GM19035 (cell line): ENCODE measurements at regions not wholly inside any gene's neighbourhood (a gene's known extent, or its start where the extent isn't known, plus 50 kb on each side); places are given as distances from the start of the nearest gene placed in this dataset.
A peak's percentile ranks its signal among the peaks of the same experiment; 100 is the strongest.
"Not testable (repeated sequence)": the region's sequence is repeated elsewhere in the genome, so short reads cannot be mapped to it uniquely, and the experiment has no call there.

Source experiments
- ATAC-seq: cut with Tn5 transposase; IDR thresholded peaks from one replicate; pipeline ENCODE4 v1.9.1; 2021; ENCODE audit not compliant: unreplicated experiment

DNA sequence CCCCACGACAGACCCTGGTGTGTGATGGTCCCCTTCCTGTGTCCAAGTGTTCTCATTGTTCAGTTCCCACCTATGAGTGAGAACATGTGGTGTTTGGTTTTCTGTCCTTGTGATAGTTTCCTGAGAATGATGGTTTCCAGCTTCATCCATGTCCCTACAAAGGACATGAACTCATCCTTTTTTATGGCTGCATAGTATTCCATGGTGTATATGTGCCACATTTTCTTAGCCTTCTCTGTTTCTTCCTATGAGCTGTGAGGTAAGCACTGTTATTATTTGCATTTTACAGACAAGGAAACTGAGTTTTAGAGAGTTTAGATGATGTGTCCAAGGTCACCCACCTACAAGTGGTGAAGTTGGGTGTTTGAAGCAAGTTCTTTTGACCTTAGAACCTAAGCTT is 51.1 kb upstream of the BNC1 start:
- ATAC-seq = not testable (repeated sequence)

DNA sequence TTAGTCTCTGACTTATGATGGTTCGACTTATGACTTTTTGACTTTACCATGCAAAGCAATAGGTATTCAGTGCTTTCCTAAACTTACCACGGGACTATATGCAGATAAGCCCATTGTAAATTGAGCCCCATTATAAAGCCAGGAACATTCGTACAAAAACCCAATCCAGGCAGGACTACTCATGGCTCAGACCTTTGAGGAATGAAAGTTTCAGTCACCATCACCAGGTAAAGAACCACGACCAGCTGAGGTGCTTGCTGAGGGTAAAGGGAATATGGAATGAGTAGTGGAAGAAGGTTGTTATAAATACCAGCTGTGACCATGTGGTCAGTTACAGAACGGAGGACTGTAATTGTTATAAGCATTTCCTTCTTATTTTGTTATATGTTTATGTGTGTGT is 54.9 kb upstream of the BNC1 start:
- ATAC-seq = no peak

DNA sequence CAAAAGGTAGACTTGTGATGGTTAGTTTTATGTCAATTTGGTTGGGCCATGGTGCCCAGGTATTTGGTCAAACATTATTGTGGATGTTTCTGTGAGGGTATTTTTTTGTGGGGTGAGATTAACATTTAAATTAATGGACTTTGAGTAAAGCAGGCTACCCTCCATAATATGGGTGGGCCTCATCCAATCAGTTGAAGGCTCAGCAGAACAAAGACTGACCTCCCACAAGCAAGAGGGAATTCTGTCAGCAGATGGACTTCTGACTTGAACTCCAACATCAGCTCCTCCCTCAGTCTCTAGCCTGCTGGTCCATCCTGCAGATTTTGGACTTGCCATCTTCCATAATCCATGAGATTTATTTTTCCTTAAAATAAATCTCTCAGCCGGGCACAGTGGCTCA is 55.6 kb upstream of the BNC1 start:
- ATAC-seq = no peak

DNA sequence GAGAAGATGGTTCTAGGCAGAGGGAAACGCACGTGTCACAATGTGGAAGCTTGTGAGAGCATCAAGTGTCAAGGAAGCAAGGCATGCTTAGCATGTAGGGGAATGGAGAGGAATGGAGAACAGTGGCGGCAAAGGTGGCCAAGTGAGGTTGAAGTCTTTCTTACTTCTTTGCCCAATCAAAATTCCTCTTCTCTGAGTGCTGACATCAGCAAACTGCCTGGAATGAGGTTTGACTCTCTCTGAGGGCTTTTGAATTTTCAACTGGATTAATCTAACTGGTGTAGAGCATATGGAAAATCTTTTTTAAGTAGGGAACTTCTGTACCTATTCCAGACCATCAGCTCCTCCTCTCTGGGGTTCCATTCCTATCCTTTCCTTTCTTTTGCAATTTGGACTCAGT is 61.9 kb upstream of the BNC1 start:
- ATAC-seq = no peak

DNA sequence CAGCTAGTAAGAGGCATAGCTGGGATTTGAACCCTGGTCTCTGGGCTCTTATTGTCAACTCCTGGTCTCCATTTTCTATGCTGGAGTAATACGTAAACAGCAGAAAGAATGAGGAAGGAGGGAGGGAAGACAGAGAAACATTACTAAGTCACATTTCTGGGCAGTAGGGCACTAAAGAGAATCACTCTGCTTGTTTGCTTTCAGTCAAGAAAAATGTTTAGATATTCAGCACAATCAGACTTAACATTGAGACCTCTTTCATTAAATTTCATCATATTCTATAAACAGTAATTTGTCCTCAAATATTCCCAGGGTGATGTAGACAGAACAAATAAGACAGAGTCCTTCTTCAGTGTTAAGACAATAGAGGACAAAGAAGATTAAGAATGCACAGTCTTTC is 67.7 kb upstream of the BNC1 start:
- ATAC-seq = no peak

DNA sequence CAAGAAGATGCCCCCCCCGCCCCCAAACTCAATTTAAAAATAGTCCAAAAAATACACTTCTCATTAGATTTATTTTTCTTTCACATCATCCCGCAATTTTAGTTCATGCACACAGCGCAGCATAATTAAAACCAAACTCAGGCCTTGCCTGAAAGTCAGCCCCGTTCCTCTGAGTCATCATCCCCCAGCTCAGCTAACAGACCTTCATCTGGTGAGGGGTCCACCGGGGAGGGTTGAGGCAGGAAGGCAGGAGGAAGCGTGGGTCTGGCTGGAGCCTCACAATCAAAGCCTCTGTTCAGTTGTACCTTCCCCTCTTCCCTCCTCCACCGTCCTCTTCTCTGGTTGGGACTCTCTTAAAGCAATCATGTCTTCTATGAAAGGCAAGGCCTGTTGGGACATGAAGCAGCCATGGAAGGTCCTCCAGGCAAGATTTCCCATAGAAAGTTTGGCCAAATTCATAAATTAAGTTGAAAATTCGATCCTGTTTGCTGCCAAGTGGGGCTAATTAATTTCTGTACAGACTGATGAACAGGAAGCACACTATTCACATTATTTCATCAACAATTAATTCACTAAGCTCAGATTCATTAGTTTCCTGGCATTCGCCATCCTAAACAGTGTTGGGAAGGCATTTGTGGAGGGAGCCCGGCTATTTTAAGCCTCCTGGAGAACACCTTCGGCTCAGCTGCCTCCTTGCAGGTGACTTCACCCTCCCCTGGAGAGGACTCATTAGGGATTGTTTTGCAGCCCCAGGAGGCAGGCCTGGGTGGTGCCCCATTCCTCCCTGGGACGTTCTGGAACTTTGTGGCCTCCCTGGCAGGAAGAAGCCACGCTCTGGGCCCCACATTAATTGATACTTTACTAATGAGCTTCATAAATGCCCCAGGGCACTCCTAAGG is 72.3 kb upstream of the BNC1 start:
- no peak for ATAC-seq

DNA sequence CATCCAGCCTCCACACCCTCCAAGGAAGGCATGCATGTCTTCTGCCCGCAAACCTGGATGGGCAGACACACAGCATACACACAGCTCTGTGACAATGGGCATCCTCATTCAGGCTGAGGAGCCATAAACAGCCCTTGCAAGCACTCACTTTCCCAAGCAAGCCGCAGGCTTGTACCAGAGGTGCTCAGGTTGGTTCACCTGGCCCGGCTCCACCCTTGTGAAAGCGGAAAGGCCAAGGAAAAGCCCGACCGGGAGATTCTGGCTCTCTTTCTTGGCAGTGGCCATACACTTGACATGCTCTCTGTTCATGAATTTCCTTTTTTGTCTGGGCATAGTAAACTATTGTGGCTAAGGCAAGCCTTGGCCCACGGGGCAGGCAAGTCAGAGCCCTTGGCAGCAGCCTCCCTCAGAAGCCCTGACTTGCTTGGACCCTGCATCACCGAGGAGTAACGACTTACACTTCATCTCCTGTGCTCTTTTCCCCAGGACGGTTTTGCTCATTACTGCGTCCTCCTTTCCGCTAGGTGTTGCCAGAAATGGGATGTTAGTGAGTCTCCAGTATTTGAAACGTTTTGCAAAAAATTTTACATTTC is 74.6 kb upstream of the BNC1 start:
- no peak for ATAC-seq

DNA sequence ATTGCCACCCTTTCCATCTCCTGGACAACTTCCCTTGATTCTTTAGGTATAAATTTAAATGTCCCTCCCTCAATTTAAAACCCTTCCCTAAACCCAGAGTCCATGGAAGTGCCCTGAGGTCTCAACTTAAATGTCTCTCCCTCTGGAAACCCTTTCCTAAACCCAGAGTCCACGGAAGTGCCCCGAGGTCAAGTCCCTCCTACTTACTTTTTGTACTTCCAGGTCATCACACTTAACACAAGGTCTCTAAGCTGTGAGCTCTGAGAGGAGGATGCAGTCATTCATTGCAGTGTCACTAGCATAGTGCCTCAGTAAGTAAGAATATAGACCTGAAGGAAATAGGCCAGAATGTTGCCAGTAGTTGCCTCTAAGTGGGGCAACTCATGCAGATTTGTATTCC is 78.2 kb upstream of the BNC1 start:
- no peak for ATAC-seq

DNA sequence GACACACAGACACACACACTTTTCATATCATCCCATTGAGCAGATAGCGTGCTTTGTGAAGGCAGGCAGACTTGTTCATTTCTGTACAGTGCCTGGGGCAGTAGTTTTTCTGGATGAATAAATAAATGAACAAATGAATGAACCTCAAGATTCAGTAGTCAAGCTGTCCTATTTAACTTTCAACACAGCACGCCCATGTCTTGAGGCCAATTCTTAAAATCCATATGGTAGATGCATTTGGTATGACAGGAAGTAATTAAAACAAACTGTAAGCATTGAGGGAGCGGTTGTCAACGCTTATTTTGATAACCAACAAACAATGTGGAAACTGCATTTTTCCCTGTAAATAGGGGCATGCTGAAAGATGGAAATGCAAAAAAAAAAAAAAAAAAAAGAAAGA is 80.0 kb upstream of the BNC1 start:
- no peak for ATAC-seq

DNA sequence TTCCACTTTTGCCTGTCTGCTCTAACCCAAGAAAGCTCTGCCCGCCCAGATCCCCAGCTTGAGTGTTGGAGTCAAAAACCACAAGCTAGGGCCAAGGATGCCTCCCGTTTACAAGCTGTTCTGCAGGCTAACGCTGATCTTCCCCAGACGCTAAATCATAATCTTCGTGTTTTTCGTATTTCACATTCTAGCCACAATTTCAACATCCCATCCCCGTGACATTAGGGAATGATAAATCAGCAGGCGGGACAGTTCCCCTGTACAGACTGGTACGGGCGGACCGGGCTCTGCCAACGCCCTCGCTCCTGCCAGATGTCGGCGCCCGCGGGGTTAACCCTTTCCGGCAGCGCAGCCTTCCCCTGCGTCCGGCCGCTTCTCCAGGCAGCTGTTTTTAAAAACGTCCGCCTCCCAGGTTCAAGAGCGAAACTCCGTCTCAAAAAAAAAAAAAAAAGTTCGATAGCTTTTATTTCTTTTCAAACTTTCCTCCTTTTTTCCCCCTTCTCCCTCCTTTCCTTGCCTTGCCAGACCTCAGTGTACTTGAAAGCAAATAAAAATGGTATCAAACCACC is 81.0 kb upstream of the BNC1 start:
- no peak for ATAC-seq

DNA sequence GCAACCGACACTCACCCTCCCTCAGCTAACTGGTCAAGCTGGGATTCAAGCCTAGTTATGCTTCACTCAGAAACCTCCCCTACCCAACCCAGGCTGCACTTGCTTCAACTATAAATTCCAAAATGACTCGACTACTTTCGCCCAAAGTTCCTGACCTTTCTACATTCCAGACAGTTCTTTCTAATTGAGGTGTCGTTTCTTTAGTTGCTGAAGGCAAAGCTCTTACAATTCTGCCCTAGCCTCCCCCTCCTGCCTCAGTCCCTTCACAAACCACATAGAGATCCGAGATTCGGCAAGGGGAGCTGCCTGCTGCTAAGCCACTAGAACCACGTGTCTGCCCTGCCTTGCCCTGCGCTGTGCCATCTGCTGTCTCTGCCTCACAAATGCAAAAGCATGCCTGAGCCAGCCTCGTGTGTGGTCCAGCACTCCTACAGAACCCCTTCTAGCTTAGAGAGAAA is 74.7 kb upstream of the SH3GL3 start:
- no peak for ATAC-seq

DNA sequence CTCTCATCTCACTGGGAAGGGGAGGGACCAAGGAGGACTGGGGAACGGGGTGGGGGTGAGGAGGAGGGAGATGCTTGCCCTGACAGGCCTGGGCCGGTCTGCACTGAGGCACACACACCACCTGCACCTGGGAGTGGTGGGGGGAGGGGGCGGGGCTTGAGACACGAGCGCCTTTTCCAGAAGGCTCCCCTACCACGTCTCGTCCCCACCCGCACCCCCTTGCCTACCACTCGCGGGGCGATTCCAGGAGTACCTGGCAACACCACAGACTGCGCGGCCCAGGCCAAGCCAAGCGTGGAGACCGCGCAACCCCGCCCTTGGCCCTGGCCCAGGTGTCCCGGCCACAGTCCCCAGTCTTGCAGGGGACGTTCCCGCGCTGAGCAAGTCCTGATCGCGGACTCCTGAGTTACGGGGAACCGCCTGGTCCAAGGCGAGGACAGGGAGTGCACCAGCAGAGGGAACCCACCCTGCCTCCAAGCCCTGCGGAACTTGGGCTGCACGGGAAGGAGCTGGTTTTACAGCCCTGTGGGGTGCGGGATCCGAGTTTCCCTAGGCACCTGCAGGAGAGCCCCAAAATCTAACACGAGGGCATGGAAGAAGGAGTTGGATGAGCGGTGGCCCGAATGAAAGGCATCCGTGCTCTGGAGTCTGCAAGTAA is 68.1 kb upstream of the SH3GL3 start:
- no peak for ATAC-seq

DNA sequence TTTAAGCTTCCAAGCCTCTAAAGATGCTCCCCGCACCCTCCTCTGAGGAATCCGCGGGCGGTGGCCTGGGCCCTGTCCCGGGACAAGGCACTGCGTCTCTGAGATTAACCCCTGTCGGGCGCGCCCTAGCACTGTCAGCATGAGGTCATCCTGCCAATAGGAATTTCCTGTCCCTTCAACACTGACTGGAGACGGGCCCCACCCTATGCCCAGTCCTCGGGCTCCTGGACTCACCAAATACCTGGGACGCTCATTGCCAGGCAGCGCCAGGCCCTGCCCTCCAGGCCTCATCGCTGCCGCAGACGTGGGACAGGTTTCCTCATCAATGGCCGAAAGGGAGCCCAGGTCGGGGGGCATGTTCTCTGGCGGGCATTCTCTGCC is 67.6 kb upstream of the SH3GL3 start:
- no peak for ATAC-seq

DNA sequence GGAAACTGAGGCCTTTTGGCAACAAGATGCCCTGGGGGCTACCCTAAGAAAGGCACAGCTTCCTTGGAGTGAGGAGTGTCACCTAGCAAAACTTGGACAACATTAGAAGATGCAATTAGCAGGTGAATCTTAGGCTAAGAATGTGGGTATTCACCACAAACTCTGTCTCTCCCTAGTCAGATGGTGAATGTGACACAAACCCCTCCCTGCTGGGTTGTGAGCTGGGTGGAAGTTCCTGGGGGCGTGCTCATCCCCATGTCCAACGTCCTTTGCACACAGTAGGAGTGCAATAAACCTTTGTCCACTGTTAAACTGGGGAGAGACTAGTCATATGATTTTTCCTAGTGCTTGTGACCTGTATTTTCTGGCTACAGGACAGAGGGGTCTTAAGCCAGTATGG is 67.1 kb upstream of the SH3GL3 start:
- ATAC-seq = no peak

DNA sequence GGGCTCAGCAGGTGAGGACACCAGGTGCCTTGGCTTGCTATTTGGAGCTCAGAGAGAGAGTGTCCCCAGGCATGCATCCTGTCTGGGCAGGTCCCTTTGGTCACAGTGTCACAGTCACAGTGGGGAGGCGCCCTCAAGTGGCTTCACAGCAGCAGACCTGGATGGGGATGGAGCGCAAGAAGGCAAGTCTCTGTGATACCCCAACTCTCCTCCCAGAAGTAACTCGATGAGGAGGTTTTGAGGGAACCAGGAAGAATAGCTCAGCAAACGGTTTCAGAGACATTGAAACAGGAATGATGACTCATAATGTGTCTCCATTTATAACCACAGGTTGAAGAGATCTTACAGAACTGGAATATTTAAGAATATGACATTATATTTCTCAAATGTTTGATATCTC is 66.5 kb upstream of the SH3GL3 start:
- ATAC-seq = peak; percentile 94

DNA sequence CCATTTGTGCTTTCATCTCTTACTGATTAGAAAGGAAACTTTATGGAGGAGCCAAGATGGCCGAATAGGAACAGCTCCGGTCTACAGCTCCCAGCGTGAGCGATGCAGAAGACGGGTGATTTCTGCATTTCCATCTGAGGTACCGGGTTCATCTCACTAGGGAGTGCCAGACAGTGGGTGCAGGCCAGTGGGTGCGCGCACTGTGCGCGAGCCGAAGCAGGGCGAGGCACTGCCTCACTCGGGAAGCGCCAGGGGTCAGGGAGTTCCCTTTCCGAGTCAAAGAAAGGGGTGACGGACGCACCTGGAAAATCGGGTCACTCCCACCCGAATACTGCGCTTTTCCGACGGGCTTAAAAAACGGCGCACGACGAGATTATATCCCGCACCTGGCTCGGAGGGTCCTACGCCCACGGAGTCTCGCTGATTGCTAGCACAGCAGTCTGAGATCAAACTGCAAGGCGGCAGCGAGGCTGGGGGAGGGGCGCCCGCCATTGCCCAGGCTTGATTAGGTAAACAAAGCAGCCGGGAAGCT is 63.5 kb upstream of the SH3GL3 start:
- ATAC-seq = not testable (repeated sequence)

DNA sequence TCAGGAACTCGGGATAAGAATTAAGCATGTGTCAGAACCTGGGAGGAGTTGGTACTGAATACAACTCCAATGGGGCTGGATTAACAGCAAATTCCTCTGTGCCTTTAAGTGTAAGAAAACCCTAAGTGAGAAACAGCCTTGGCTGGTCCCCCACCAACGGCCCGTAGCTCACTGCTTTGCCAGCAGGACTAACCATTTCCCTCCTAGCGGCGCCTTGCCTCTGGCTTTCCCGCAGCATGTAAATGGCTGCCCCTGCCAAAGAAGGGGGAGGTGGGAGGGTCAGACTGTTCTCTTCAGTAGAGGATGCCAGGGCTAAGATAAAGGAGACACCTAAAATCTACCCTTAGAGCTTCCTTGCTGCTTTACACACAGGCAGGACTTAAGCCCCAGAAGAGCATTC is 51.0 kb upstream of the SH3GL3 start:
- ATAC-seq = no peak
